ENCODE measurements at regions not wholly inside any gene's neighbourhood (a gene's known extent, or its start where the extent isn't known, plus 50 kb on each side); places are given as distances from the start of the nearest gene placed in this dataset.

DNA sequence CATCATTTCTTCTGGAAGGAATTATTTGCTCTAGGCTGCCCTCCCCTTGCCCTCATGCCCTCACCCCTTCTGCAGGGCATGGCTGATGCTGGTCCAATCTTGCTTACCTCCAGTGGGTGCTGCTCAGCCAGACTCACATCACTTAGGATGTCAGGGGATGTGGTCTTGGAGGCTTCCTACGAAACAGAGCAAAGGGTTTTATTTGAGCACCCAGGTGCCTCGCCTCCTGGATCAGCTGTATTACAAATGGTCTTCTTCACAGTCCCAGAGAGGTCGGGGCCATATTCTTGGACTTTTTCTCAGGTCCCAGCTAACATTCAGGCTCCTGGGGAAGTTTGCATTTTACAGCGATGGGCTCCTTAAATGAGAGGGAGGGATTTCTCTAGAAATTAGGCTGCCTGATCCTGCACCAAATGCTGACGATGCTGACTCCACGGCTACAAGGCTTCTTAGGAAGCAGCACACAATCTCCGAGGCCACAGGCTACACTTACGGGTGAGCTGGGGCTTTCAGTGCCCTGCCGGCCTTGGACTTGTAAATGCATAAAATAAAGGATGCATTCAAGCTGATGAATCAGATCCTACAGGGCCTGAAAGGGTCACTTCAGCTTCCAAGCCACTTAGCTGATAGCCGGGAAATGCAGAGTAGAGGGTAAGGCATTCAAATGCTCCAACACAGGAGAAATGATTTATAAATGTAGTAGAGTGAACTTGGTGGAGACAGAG, 159.8 kb upstream of the ECI2 start:
- no peaks in the 10 kb centered on the region for H3K9me1 ChIP-seq (replicated peaks; ENCODE audit: control insufficient read depth, extremely low read depth, insufficient read depth, low read length)
- H2AFZ ChIP-seq (ENCODE audit: low read depth, low read length) = no peak overlapping the region
- no peak for FAIRE-seq
- no peak for DNase-seq (ENCODE audit: low read depth, low spot score)
- H3K4me1 ChIP-seq (ENCODE audit: control insufficient read depth, extremely low read depth, insufficient read depth, low read length) = peaks cover 12% of the 10 kb centered on the region
- H3K9me3 ChIP-seq (replicated peaks; ENCODE audit: control insufficient read depth, insufficient read depth, low read length) = no peaks in the 10 kb centered on the region
- no peak overlapping the region for H3K4me2 ChIP-seq (ENCODE audit: insufficient read depth, low read length)
- TF ChIP-seq, protein P1, sequence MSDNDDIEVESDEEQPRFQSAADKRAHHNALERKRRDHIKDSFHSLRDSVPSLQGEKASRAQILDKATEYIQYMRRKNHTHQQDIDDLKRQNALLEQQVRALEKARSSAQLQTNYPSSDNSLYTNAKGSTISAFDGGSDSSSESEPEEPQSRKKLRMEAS (IDR thresholded peaks at IDR 0.05; ENCODE audit: insufficient read depth, insufficient read length) = no peak
- no peak for TF ChIP-seq JUN (IDR thresholded peaks at IDR 0.05; ENCODE audit: borderline replicate concordance, insufficient read depth, insufficient read length, low read depth)
- no peak for TF ChIP-seq EZH2 (IDR thresholded peaks at IDR 0.05; ENCODE audit: borderline replicate concordance, low read depth, low read length, severe bottlenecking)
- no peak for TF ChIP-seq FOS (IDR thresholded peaks at IDR 0.05; ENCODE audit: borderline replicate concordance, insufficient read depth, low read length)
- TF ChIP-seq, protein P2, sequence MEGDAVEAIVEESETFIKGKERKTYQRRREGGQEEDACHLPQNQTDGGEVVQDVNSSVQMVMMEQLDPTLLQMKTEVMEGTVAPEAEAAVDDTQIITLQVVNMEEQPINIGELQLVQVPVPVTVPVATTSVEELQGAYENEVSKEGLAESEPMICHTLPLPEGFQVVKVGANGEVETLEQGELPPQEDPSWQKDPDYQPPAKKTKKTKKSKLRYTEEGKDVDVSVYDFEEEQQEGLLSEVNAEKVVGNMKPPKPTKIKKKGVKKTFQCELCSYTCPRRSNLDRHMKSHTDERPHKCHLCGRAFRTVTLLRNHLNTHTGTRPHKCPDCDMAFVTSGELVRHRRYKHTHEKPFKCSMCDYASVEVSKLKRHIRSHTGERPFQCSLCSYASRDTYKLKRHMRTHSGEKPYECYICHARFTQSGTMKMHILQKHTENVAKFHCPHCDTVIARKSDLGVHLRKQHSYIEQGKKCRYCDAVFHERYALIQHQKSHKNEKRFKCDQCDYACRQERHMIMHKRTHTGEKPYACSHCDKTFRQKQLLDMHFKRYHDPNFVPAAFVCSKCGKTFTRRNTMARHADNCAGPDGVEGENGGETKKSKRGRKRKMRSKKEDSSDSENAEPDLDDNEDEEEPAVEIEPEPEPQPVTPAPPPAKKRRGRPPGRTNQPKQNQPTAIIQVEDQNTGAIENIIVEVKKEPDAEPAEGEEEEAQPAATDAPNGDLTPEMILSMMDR (IDR thresholded peaks at IDR 0.05; ENCODE audit: extremely low read depth in 1 of 2, insufficient read depth in 1 of 2, low read depth in 1 of 2, low read length in 2 of 2) = no peak
- TF ChIP-seq POLR2AphosphoS5 (IDR thresholded peaks at IDR 0.05; ENCODE audit: insufficient read depth, low read depth, low read length) = no peak
- no peak for TF ChIP-seq MYC (IDR thresholded peaks at IDR 0.05; ENCODE audit: low read depth, low read length)
- no peak for TF ChIP-seq GATA2 (IDR thresholded peaks at IDR 0.05; ENCODE audit: insufficient read depth, insufficient read length, low read depth, low read length)
- no peak for TF ChIP-seq POLR2A (IDR thresholded peaks at IDR 0.05; ENCODE audit: low read depth, low read length)
- intact Hi-C loops (cut with micrococcal nuclease) = no loop called here
- dilution Hi-C loops (cut with MboI; ENCODE audit: extremely low pct_ligation_motif_present, low sequenced_read_pairs) = no loop called here
- no peaks in the 10 kb centered on the region for H4K20me1 ChIP-seq (replicated peaks; ENCODE audit: control insufficient read depth, extremely low read depth, insufficient read depth, low read length)
- no peaks in the 10 kb centered on the region for H3K27me3 ChIP-seq (ENCODE audit: control insufficient read depth in 2 of 2, insufficient read depth in 2 of 2, low read length in 2 of 2)
- no peaks in the 10 kb centered on the region for H3K79me2 ChIP-seq (ENCODE audit: control insufficient read depth, insufficient read depth, low read length)
- no peaks in the 10 kb centered on the region for H3K36me3 ChIP-seq (ENCODE audit: control insufficient read depth in 2 of 2, extremely low read depth in 1 of 2, insufficient read depth in 2 of 2, low read length in 2 of 2)
- CTCF ChIA-PET = interaction anchor here (1.4 kb wide), 1 partner anchor 86 kb away, joined by 4 read pairs; no protein-coding TSS in a partner anchor
- POLR2A ChIA-PET = no interaction called here
- no peak overlapping the region for H3K4me3 ChIP-seq (replicated peaks in 1 of 3; ENCODE audit: insufficient read depth in 1 of 3, low read depth in 1 of 3, low read length in 3 of 3)
- BruUV-seq (replicated peaks) = no TSS peak
- no peak overlapping the region for H3K9ac ChIP-seq (replicated peaks; ENCODE audit: extremely low read depth, insufficient read depth, low read length)
- no peak overlapping the region for H3K27ac ChIP-seq (ENCODE audit: insufficient read depth, low read depth, low read length)
